Smooth muscle cell (in vitro differentiated cells): ENCODE measurements at regions not wholly inside any gene's neighbourhood (a gene's known extent, or its start where the extent isn't known, plus 50 kb on each side); places are given as distances from the start of the nearest gene placed in this dataset.

ENCODE experiments used
- DNase-seq: peaks from one replicate; lab custom pipeline; 2025; ENCODE audit not compliant: unreplicated experiment; lab: John Stamatoyannopoulos, UW
- H2AFZ ChIP-seq: fragments of 200-600 bp; sonication (generic); 2 replicates; pipeline ENCODE4 v1.6.0; 2016; ENCODE audit warnings: antibody characterized with exemption, low read depth, mild to moderate bottlenecking
- H3F3A ChIP-seq: fragments of 200-600 bp; sonication (generic); 2 replicates; pipeline ENCODE4 v1.6.0; 2017; ENCODE audit warnings: antibody characterized with exemption, low read depth
- H3K27ac ChIP-seq: fragments of 200-600 bp; sonication (generic); 2 replicates; pipeline ENCODE4 v1.5.1; 2016; ENCODE audit warnings: low read depth, mild to moderate bottlenecking
- H3K27me3 ChIP-seq: fragments of 200-600 bp; sonication (generic); 2 replicates; pipeline ENCODE4 v1.6.1; 2016; ENCODE audit warnings: low read depth, mild to moderate bottlenecking
- H3K36me3 ChIP-seq: fragments of 200-600 bp; sonication (generic); 2 replicates; pipeline ENCODE4 v1.5.1; 2016; ENCODE audit warnings: low read depth
- H3K4me1 ChIP-seq: fragments of 200-600 bp; sonication (generic); 2 replicates; pipeline ENCODE4 v1.5.1; 2016; ENCODE audit warnings: low read depth
- H3K4me2 ChIP-seq: fragments of 200-600 bp; sonication (generic); 2 replicates; pipeline ENCODE4 v1.6.0; 2016; ENCODE audit warnings: mild to moderate bottlenecking
- H3K4me3 ChIP-seq: fragments of 200-600 bp; sonication (generic); 2 replicates; pipeline ENCODE4 v1.5.1; 2016; ENCODE audit warnings: mild to moderate bottlenecking
- H3K79me2 ChIP-seq: fragments of 200-600 bp; sonication (generic); 2 replicates; pipeline ENCODE4 v1.6.0; 2016; ENCODE audit warnings: low read depth, mild to moderate bottlenecking
- H3K9ac ChIP-seq: fragments of 200-600 bp; sonication (generic); 2 replicates; pipeline ENCODE4 v1.6.0; 2016; ENCODE audit warnings: low read depth
- H3K9me3 ChIP-seq: fragments of 200-600 bp; sonication (generic); replicated peaks from 2 replicates; pipeline ENCODE4 v1.5.1; 2016; ENCODE audit warnings: low read depth
- H4K20me1 ChIP-seq: fragments of 200-600 bp; sonication (generic); 2 replicates; pipeline ENCODE4 v1.6.0; 2016; ENCODE audit warnings: low read depth
- WGBS: methylation state at CpG from one replicate; pipeline ENCODE4 v1.1.7; 2016; ENCODE audit warnings: low lambda C conversion rate; 5-methylcytosine and 5-hydroxymethylcytosine counted together
- TF ChIP-seq, protein P1 (sequence below): fragments of 200-600 bp; sonication (generic); IDR thresholded peaks from 2 replicates; pipeline ENCODE4 v1.5.1; 2017; ENCODE audit warnings: borderline replicate concordance, mild to moderate bottlenecking, antibody characterized with exemption; ENCODE audit not compliant: insufficient read depth, poor library complexity, severe bottlenecking

DNA sequence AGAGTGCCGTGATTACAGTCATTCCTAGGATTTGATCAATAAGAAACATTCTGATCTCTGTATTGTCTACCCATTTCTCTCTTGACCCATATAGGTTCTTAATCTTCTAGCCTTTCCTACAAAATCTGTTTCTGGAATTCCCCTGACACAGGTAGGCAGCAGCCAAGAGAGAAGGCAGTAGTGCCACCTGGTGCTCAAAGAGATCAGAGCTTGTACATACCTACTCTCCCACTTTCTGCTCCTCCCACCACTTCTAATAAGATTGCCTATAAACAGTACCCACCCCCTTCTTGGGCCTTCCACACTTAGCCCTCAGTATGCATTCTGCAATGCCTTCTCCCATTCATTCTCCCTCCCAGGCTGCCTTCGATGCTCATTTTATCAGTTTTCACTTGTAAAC lies 117.4 kb upstream of the RORB start:
- H3K27ac ChIP-seq: no peak overlapping the region
- H3K4me3 ChIP-seq: no peak overlapping the region
- no peak for DNase-seq
- no peaks in the 10 kb centered on the region for H3K9me3 ChIP-seq
- TF ChIP-seq, protein P1, sequence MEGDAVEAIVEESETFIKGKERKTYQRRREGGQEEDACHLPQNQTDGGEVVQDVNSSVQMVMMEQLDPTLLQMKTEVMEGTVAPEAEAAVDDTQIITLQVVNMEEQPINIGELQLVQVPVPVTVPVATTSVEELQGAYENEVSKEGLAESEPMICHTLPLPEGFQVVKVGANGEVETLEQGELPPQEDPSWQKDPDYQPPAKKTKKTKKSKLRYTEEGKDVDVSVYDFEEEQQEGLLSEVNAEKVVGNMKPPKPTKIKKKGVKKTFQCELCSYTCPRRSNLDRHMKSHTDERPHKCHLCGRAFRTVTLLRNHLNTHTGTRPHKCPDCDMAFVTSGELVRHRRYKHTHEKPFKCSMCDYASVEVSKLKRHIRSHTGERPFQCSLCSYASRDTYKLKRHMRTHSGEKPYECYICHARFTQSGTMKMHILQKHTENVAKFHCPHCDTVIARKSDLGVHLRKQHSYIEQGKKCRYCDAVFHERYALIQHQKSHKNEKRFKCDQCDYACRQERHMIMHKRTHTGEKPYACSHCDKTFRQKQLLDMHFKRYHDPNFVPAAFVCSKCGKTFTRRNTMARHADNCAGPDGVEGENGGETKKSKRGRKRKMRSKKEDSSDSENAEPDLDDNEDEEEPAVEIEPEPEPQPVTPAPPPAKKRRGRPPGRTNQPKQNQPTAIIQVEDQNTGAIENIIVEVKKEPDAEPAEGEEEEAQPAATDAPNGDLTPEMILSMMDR: peak; percentile 35
- H3K27me3 ChIP-seq: no peaks in the 10 kb centered on the region
- H2AFZ ChIP-seq: no peak overlapping the region
- no peak overlapping the region for H3K9ac ChIP-seq
- 52% methylated on average over 2 of the region's 2 CpGs for WGBS
- H3F3A ChIP-seq: no peaks in the 10 kb centered on the region
- no peaks in the 10 kb centered on the region for H3K79me2 ChIP-seq
- no peaks in the 10 kb centered on the region for H3K36me3 ChIP-seq
- no peak overlapping the region for H3K4me2 ChIP-seq
- H4K20me1 ChIP-seq: no peaks in the 10 kb centered on the region
- H3K4me1 ChIP-seq: no peaks in the 10 kb centered on the region

DNA sequence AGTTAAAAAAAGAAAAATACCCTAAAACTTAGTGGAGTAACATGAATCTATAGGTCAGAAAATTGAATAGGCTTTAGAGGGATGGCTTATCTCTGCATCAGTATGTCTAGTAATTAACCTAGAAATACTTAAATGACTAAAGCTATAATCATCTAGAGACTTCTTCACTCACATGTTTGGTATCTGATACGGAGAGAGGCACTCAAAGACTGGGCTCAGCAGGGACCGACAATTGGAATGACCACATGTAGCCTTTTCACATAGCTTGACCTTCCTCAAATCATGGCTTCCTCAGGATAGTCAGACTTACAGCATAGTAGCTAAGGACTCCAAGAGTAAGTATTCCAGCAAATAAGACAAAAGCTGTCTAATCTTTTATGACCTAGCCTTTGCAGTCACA lies 105.3 kb upstream of the RORB start:
- H4K20me1 ChIP-seq: no peaks in the 10 kb centered on the region
- H3F3A ChIP-seq: no peaks in the 10 kb centered on the region
- H3K4me1 ChIP-seq: no peaks in the 10 kb centered on the region
- no peak for DNase-seq
- TF ChIP-seq, protein P1: no peak
- no peaks in the 10 kb centered on the region for H3K79me2 ChIP-seq
- no peak overlapping the region for H3K27ac ChIP-seq
- H2AFZ ChIP-seq: no peak overlapping the region
- no peak overlapping the region for H3K9ac ChIP-seq
- no peak overlapping the region for H3K4me3 ChIP-seq
- H3K27me3 ChIP-seq: no peaks in the 10 kb centered on the region
- no peaks in the 10 kb centered on the region for H3K36me3 ChIP-seq
- WGBS: 53% methylated on average over 2 of the region's 2 CpGs
- H3K4me2 ChIP-seq: no peak overlapping the region
- no peaks in the 10 kb centered on the region for H3K9me3 ChIP-seq

DNA sequence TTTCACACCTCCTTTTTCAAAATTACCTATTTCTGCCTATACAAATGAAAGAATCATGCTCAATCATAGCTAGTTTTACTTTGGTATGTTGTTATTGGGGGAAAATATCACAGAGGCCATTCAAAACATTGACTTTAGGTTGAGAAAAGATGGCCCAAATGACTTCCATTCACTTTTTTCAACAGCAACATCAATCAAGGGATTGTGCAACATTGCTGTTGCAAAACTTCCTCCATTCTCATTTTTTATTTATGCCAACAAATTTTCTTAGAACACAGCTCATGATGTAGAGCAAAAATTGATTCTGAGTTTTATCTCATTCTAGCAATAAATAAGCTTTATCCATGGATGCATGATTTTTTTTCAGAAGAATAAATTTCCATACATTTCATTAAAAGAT lies 93.6 kb upstream of the RORB start:
- H3K27ac ChIP-seq: no peak overlapping the region
- no peak overlapping the region for H3K9ac ChIP-seq
- TF ChIP-seq, protein P1: no peak
- no peaks in the 10 kb centered on the region for H3K79me2 ChIP-seq
- no peaks in the 10 kb centered on the region for H3K36me3 ChIP-seq
- DNase-seq: no peak
- H2AFZ ChIP-seq: no peak overlapping the region
- H3K9me3 ChIP-seq: peaks cover 3% of the 10 kb centered on the region
- H4K20me1 ChIP-seq: no peaks in the 10 kb centered on the region
- no peaks in the 10 kb centered on the region for H3K27me3 ChIP-seq
- no peak overlapping the region for H3K4me2 ChIP-seq
- no peak overlapping the region for H3K4me3 ChIP-seq
- H3F3A ChIP-seq: no peaks in the 10 kb centered on the region
- H3K4me1 ChIP-seq: no peaks in the 10 kb centered on the region

DNA sequence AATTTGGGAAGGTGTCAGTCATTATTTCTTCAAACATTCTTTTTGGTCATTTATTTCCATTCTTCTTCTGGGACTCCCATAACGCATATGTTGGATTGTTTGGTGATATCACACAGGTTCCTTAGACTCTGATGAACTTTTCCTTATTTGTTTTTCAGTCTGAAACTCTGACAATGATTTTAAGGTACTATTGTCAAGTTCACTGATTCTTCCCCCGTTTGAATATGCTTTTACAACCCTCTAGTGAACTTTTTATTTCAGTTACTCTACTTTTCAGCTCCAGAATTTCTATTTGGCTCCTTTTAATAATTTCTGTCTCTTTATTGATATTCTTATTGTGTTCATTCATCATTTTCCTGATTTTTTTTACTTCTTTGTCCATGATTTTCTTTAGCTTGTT lies 92.5 kb upstream of the RORB start:
- no peak for DNase-seq
- Histone ChIP-seq H3K27me3 (no peaks in the 10 kb centered on the region), H3K9me3 (peaks cover 3% of the 10 kb centered on the region), H3K79me2 (no peaks in the 10 kb centered on the region), H3K36me3 (no peaks in the 10 kb centered on the region), H3K4me2 (no peak overlapping the region), H4K20me1 (no peaks in the 10 kb centered on the region), H3K9ac (no peak overlapping the region), H3K4me1 (no peaks in the 10 kb centered on the region), H3K27ac (no peak overlapping the region), H3K4me3 (no peak overlapping the region), H2AFZ (no peak overlapping the region), H3F3A (no peaks in the 10 kb centered on the region)
- TF ChIP-seq, protein P1: no peak
- 88% methylated on average over 2 of the region's 2 CpGs for WGBS
